Smooth muscle cell (in vitro differentiated cells): ENCODE measurements at regions not wholly inside any gene's neighbourhood (a gene's known extent, or its start where the extent isn't known, plus 50 kb on each side); places are given as distances from the start of the nearest gene placed in this dataset.

Source experiments
- DNase-seq: peaks from one replicate; lab custom pipeline; 2025; ENCODE audit not compliant: unreplicated experiment; lab: John Stamatoyannopoulos, UW
- H2AFZ ChIP-seq: fragments of 200-600 bp; sonication (generic); 2 replicates; pipeline ENCODE4 v1.6.0; 2016; ENCODE audit warnings: antibody characterized with exemption, low read depth, mild to moderate bottlenecking
- H3F3A ChIP-seq: fragments of 200-600 bp; sonication (generic); 2 replicates; pipeline ENCODE4 v1.6.0; 2017; ENCODE audit warnings: antibody characterized with exemption, low read depth
- H3K27ac ChIP-seq: fragments of 200-600 bp; sonication (generic); 2 replicates; pipeline ENCODE4 v1.5.1; 2016; ENCODE audit warnings: low read depth, mild to moderate bottlenecking
- H3K27me3 ChIP-seq: fragments of 200-600 bp; sonication (generic); 2 replicates; pipeline ENCODE4 v1.6.1; 2016; ENCODE audit warnings: low read depth, mild to moderate bottlenecking
- H3K36me3 ChIP-seq: fragments of 200-600 bp; sonication (generic); 2 replicates; pipeline ENCODE4 v1.5.1; 2016; ENCODE audit warnings: low read depth
- H3K4me1 ChIP-seq: fragments of 200-600 bp; sonication (generic); 2 replicates; pipeline ENCODE4 v1.5.1; 2016; ENCODE audit warnings: low read depth
- H3K4me2 ChIP-seq: fragments of 200-600 bp; sonication (generic); 2 replicates; pipeline ENCODE4 v1.6.0; 2016; ENCODE audit warnings: mild to moderate bottlenecking
- H3K4me3 ChIP-seq: fragments of 200-600 bp; sonication (generic); 2 replicates; pipeline ENCODE4 v1.5.1; 2016; ENCODE audit warnings: mild to moderate bottlenecking
- H3K79me2 ChIP-seq: fragments of 200-600 bp; sonication (generic); 2 replicates; pipeline ENCODE4 v1.6.0; 2016; ENCODE audit warnings: low read depth, mild to moderate bottlenecking
- H3K9ac ChIP-seq: fragments of 200-600 bp; sonication (generic); 2 replicates; pipeline ENCODE4 v1.6.0; 2016; ENCODE audit warnings: low read depth
- H3K9me3 ChIP-seq: fragments of 200-600 bp; sonication (generic); replicated peaks from 2 replicates; pipeline ENCODE4 v1.5.1; 2016; ENCODE audit warnings: low read depth
- H4K20me1 ChIP-seq: fragments of 200-600 bp; sonication (generic); 2 replicates; pipeline ENCODE4 v1.6.0; 2016; ENCODE audit warnings: low read depth
- CTCF ChIP-seq: fragments of 200-600 bp; sonication (generic); IDR thresholded peaks from 2 replicates; pipeline ENCODE4 v1.5.1; 2017; ENCODE audit warnings: borderline replicate concordance, mild to moderate bottlenecking, antibody characterized with exemption; ENCODE audit not compliant: insufficient read depth, poor library complexity, severe bottlenecking
- WGBS: methylation state at CpG from one replicate; pipeline ENCODE4 v1.1.7; 2016; ENCODE audit warnings: low lambda C conversion rate; 5-methylcytosine and 5-hydroxymethylcytosine counted together

DNA sequence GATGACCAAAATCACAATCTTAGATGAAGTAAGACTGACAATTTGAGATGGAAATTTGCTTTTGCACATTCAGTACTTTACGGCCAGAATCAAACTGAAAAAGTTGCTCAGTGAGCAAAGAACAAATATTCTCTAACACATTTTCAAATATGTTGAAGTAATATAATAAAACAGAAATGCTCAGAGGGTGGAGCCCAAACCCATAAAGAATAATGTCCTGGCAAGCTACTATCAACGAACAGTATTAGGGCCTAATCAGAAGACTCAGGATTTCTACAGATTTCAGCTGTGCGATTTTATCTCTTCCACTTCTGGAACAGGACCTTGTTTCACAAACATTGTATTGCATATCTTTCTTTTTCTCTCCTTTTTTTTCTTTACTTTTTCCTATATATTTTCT is 505.0 kb downstream of the TECRL start:
- H3K79me2 ChIP-seq, result no peaks in the 10 kb centered on the region
- H3K4me1 ChIP-seq, result no peaks in the 10 kb centered on the region
- H3K27ac ChIP-seq, result no peak overlapping the region
- H3K4me3 ChIP-seq, result no peak overlapping the region
- H2AFZ ChIP-seq, result no peak overlapping the region
- no peaks in the 10 kb centered on the region for H3K36me3 ChIP-seq
- H3K9me3 ChIP-seq, result no peaks in the 10 kb centered on the region
- no peak overlapping the region for H3K9ac ChIP-seq
- WGBS, result 83% methylated on average over 3 of the region's 3 CpGs
- H3K4me2 ChIP-seq, result no peak overlapping the region
- no peaks in the 10 kb centered on the region for H4K20me1 ChIP-seq
- H3K27me3 ChIP-seq, result no peaks in the 10 kb centered on the region
- no peak for DNase-seq
- H3F3A ChIP-seq, result no peaks in the 10 kb centered on the region
- no peak for TF ChIP-seq CTCF

GRCh38 chr4:63901304-63901703 is 507.9 kb downstream of the TECRL start:
- Histone ChIP-seq H3K36me3 (no peaks in the 10 kb centered on the region), H3K9me3 (no peaks in the 10 kb centered on the region), H3K4me2 (no peak overlapping the region), H2AFZ (no peak overlapping the region), H3K27ac (no peak overlapping the region), H3K4me1 (no peaks in the 10 kb centered on the region), H3K9ac (no peak overlapping the region), H3K27me3 (no peaks in the 10 kb centered on the region), H4K20me1 (no peaks in the 10 kb centered on the region), H3K4me3 (no peak overlapping the region), H3K79me2 (no peaks in the 10 kb centered on the region), H3F3A (no peaks in the 10 kb centered on the region)
- DNase-seq, result no peak
- TF ChIP-seq CTCF, result no peak
- WGBS, result 11% methylated on average over 2 of the region's 2 CpGs

- H3K79me2 ChIP-seq, result no peaks in the 10 kb centered on the region
- no peaks in the 10 kb centered on the region for H3K9me3 ChIP-seq
- no peaks in the 10 kb centered on the region for H3K36me3 ChIP-seq
- H3K9ac ChIP-seq, result no peak overlapping the region
- H4K20me1 ChIP-seq, result no peaks in the 10 kb centered on the region
- H3K4me1 ChIP-seq, result no peaks in the 10 kb centered on the region
- no peak overlapping the region for H3K4me3 ChIP-seq
- no peak overlapping the region for H3K4me2 ChIP-seq
- no peak for TF ChIP-seq CTCF
- no peak for DNase-seq
- no peaks in the 10 kb centered on the region for H3K27me3 ChIP-seq
- H2AFZ ChIP-seq, result no peak overlapping the region
- no peak overlapping the region for H3K27ac ChIP-seq
- H3F3A ChIP-seq, result no peaks in the 10 kb centered on the region
Observed at GRCh38 chr4:63898961-63899360, 510.3 kb downstream of the TECRL start.

- no peak for DNase-seq
Observed at GRCh38 chr4:63894161-63894560, 515.1 kb downstream of the TECRL start.

More at GRCh38 chr4:63894161-63894560, 515.1 kb downstream of the TECRL start:
- no peak overlapping the region for H2AFZ ChIP-seq
- H3K9ac ChIP-seq, result no peak overlapping the region
- H3K4me3 ChIP-seq, result no peak overlapping the region
- no peaks in the 10 kb centered on the region for H3K27me3 ChIP-seq
- no peaks in the 10 kb centered on the region for H3F3A ChIP-seq
- H3K27ac ChIP-seq, result no peak overlapping the region
- no peaks in the 10 kb centered on the region for H3K9me3 ChIP-seq
- H3K4me2 ChIP-seq, result no peak overlapping the region
- no peaks in the 10 kb centered on the region for H3K79me2 ChIP-seq
- no peaks in the 10 kb centered on the region for H3K4me1 ChIP-seq
- H3K36me3 ChIP-seq, result no peaks in the 10 kb centered on the region
- no peaks in the 10 kb centered on the region for H4K20me1 ChIP-seq
- no peak for TF ChIP-seq CTCF
